DOHH2 (cell line): ENCODE measurements at regions not wholly inside any gene's neighbourhood (a gene's known extent, or its start where the extent isn't known, plus 50 kb on each side); places are given as distances from the start of the nearest gene placed in this dataset.

Source experiments
- EZH2phosphoT487 ChIP-seq: fragments of 200-600 bp; sonication (generic); IDR thresholded peaks from 2 replicates; pipeline ENCODE4 v1.6.1; 2017; ENCODE audit warnings: borderline replicate concordance, mild to moderate bottlenecking, antibody characterized with exemption, low read length, moderate library complexity, mixed read lengths
- TF ChIP-seq, protein P1 (sequence below): fragments of 200-600 bp; sonication (generic); IDR thresholded peaks from one replicate; pipeline ENCODE4 v1.5.1; 2014; ENCODE audit warnings: antibody characterized with exemption, mild to moderate bottlenecking, low read depth, low read length; ENCODE audit not compliant: poor library complexity, severe bottlenecking

DNA sequence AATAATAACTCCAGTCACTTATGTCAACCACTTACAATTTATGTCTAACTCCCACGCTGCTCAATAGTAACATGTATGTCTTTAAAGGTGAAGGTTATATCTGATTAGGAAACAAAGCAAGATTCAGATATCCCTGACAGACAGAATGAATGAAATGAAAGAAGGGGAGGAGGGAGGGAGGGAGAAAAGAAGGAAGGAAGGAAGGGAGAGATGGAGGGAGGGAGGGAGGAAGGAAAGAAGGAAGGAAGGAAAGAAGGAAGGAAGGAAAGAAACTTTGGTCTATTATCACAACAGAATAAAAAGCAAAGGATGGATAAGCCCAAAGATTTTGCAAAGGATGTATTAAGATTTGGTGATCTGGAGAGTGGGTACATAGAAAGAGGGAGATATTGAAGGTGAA lies 433.3 kb downstream of the PRKD1 start:
- TF ChIP-seq, protein P1, sequence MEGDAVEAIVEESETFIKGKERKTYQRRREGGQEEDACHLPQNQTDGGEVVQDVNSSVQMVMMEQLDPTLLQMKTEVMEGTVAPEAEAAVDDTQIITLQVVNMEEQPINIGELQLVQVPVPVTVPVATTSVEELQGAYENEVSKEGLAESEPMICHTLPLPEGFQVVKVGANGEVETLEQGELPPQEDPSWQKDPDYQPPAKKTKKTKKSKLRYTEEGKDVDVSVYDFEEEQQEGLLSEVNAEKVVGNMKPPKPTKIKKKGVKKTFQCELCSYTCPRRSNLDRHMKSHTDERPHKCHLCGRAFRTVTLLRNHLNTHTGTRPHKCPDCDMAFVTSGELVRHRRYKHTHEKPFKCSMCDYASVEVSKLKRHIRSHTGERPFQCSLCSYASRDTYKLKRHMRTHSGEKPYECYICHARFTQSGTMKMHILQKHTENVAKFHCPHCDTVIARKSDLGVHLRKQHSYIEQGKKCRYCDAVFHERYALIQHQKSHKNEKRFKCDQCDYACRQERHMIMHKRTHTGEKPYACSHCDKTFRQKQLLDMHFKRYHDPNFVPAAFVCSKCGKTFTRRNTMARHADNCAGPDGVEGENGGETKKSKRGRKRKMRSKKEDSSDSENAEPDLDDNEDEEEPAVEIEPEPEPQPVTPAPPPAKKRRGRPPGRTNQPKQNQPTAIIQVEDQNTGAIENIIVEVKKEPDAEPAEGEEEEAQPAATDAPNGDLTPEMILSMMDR: no peak
- TF ChIP-seq EZH2phosphoT487: no peak
